ENCODE measurements at regions not wholly inside any gene's neighbourhood (a gene's known extent, or its start where the extent isn't known, plus 50 kb on each side); places are given as distances from the start of the nearest gene placed in this dataset.

GRCh38 chr2:161048317-161048716 is 111.9 kb upstream of the TANK start:
- TF ChIP-seq CTCF (IDR thresholded peaks at IDR 0.05) (no peak), POLR2AphosphoS5 (IDR thresholded peaks at IDR 0.05) (no peak)

All from breast epithelium (tissue), 3 donors.